Neural cell (in vitro differentiated cells): ENCODE measurements at regions not wholly inside any gene's neighbourhood (a gene's known extent, or its start where the extent isn't known, plus 50 kb on each side); places are given as distances from the start of the nearest gene placed in this dataset.
"Not testable (repeated sequence)": the region's sequence is repeated elsewhere in the genome, so short reads cannot be mapped to it uniquely, and the experiment has no call there.

Experiments used
- H2AFZ ChIP-seq: fragments of 200-600, 300-800 bp; sonication (generic), shearing (Covaris generic); 2 replicates; pipeline ENCODE4 v1.6.0; 2014; ENCODE audit warnings: low read depth, mild to moderate bottlenecking, antibody characterized with exemption, low read length, moderate library complexity
- H3F3A ChIP-seq: fragments of 200-600 bp; shearing (Covaris generic); 2 replicates; pipeline ENCODE4 v1.6.1; 2016; ENCODE audit warnings: mild to moderate bottlenecking, moderate library complexity, mixed read lengths, antibody characterized with exemption, low read length; ENCODE audit not compliant: insufficient read depth, poor library complexity, severe bottlenecking
- H3K27ac ChIP-seq: fragments of 200-600, 300-800 bp; sonication (generic), shearing (Covaris generic); 2 replicates; pipeline ENCODE4 v1.5.1; 2014; ENCODE audit warnings: mild to moderate bottlenecking, low read length, moderate library complexity
- H3K27me3 ChIP-seq: fragments of 300-800, 200-600 bp; sonication (generic), shearing (Covaris generic); 2 replicates; pipeline ENCODE4 v1.6.0; 2014; ENCODE audit warnings: mild to moderate bottlenecking, low read depth, low read length, moderate library complexity; ENCODE audit not compliant: insufficient read depth
- H3K36me3 ChIP-seq: fragments of 300-800, 200-600 bp; sonication (generic), shearing (Covaris generic); 2 replicates; pipeline ENCODE4 v1.5.1; 2014; ENCODE audit warnings: mild to moderate bottlenecking, antibody characterized with exemption, low read length, moderate library complexity; ENCODE audit not compliant: insufficient read depth
- H3K4me2 ChIP-seq: fragments of 300-800, 200-600 bp; sonication (generic), shearing (Covaris generic); 2 replicates; pipeline ENCODE4 v1.6.0; 2014; ENCODE audit warnings: mild to moderate bottlenecking, low read length
- H3K4me3 ChIP-seq: fragments of 300-800, 200-600 bp; sonication (generic), shearing (Covaris generic); 2 replicates; pipeline ENCODE4 v1.5.1; 2014; ENCODE audit warnings: mild to moderate bottlenecking, low read length, moderate library complexity
- H3K79me2 ChIP-seq: fragments of 200-600 bp; shearing (Covaris generic); replicated peaks from 2 replicates; pipeline ENCODE4 v1.6.0; 2014; ENCODE audit warnings: mild to moderate bottlenecking, low read length, moderate library complexity; ENCODE audit not compliant: insufficient read depth
- H3K9ac ChIP-seq: fragments of 300-800, 200-600 bp; sonication (generic), shearing (Covaris generic); 2 replicates; pipeline ENCODE4 v1.6.1; 2016; ENCODE audit warnings: mild to moderate bottlenecking, low read length, mixed read lengths
- H3K9me2 ChIP-seq: fragments of 200-600 bp; shearing (Covaris generic); 2 replicates; pipeline ENCODE4 v1.6.1; 2016; ENCODE audit warnings: mild to moderate bottlenecking, low read length, mixed read lengths; ENCODE audit not compliant: insufficient read depth
- H3K9me3 ChIP-seq: fragments of 200-600, 300-800 bp; sonication (generic), shearing (Covaris generic); 2 replicates; pipeline ENCODE4 v1.6.1; 2016; ENCODE audit warnings: mild to moderate bottlenecking, mixed run types, low read length, moderate library complexity, mixed read lengths
- H4K20me1 ChIP-seq: fragments of 200-600 bp; shearing (Covaris generic); 2 replicates; pipeline ENCODE4 v1.6.1; 2016; ENCODE audit warnings: mild to moderate bottlenecking, mixed run types; ENCODE audit not compliant: insufficient read depth
- EP300 ChIP-seq: fragments of 450-650 bp; conservative IDR thresholded peaks from 2 replicates; pipeline ENCODE4 v1.6.1; 2014; ENCODE audit warnings: antibody characterized with exemption, mild to moderate bottlenecking, moderate library complexity; ENCODE audit not compliant: poor library complexity, severe bottlenecking
- EZH2 ChIP-seq: fragments of 200-600, 300-800 bp; shearing (Covaris generic), sonication (generic); IDR thresholded peaks from 2 replicates; pipeline ENCODE4 v1.6.1; 2014; ENCODE audit warnings: antibody characterized with exemption, low read length, borderline replicate concordance, mild to moderate bottlenecking; ENCODE audit not compliant: insufficient read depth, poor library complexity, severe bottlenecking
- MXI1 ChIP-seq: fragments of 450-650 bp; conservative IDR thresholded peaks from 2 replicates; pipeline ENCODE4 v1.6.1; 2014; ENCODE audit warnings: antibody characterized with exemption, mild to moderate bottlenecking; ENCODE audit not compliant: poor library complexity, severe bottlenecking
- POLR2AphosphoS5 ChIP-seq: IDR thresholded peaks from 2 replicates; pipeline ENCODE4 v1.6.1; 2012
- RAD21 ChIP-seq: fragments of 450-650 bp; conservative IDR thresholded peaks from 2 replicates; pipeline ENCODE4 v1.6.1; 2014; ENCODE audit warnings: antibody characterized with exemption, mild to moderate bottlenecking, moderate library complexity
- SMC3 ChIP-seq: fragments of 450-650 bp; conservative IDR thresholded peaks from 2 replicates; pipeline ENCODE4 v1.6.1; 2014; ENCODE audit warnings: antibody characterized with exemption, mild to moderate bottlenecking, moderate library complexity; ENCODE audit not compliant: poor library complexity
- TF ChIP-seq, protein P1 (sequence below): IDR thresholded peaks from 2 replicates; pipeline ENCODE4 v1.6.1; 2012; ENCODE audit warnings: borderline replicate concordance
- TF ChIP-seq, protein P2 (sequence below): fragments of 450-650 bp; IDR thresholded peaks from 2 replicates; pipeline ENCODE4 v1.5.1; 2014; ENCODE audit warnings: antibody characterized with exemption, mild to moderate bottlenecking, moderate library complexity; ENCODE audit not compliant: poor library complexity, severe bottlenecking

DNA sequence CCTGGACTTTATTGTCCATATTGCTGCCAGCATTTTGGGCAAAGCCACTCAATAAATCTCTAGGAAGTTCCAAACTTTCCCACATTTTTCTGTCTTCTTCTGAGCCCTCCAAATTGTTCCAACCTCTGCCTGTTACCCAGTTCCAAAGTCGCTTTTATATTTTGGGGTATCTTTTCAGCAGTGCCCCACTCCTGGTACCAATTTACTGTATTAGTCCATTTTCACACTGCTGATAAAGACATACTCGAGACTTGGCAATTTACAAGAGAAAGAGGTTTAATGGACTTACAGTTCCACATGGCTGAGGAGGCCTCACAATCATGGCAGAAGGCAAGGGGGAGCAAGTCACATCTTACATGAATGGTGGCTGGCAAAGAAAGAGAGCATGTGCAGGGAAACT lies 53.4 kb downstream of the AHSP start:
- H3K4me2 ChIP-seq, H3K36me3 ChIP-seq, H3K9me3 ChIP-seq, H3F3A ChIP-seq, H3K27ac ChIP-seq, H3K27me3 ChIP-seq, H3K9ac ChIP-seq, H3K79me2 ChIP-seq, H3K4me3 ChIP-seq, H2AFZ ChIP-seq, H4K20me1 ChIP-seq, H3K9me2 ChIP-seq: not testable (repeated sequence)

DNA sequence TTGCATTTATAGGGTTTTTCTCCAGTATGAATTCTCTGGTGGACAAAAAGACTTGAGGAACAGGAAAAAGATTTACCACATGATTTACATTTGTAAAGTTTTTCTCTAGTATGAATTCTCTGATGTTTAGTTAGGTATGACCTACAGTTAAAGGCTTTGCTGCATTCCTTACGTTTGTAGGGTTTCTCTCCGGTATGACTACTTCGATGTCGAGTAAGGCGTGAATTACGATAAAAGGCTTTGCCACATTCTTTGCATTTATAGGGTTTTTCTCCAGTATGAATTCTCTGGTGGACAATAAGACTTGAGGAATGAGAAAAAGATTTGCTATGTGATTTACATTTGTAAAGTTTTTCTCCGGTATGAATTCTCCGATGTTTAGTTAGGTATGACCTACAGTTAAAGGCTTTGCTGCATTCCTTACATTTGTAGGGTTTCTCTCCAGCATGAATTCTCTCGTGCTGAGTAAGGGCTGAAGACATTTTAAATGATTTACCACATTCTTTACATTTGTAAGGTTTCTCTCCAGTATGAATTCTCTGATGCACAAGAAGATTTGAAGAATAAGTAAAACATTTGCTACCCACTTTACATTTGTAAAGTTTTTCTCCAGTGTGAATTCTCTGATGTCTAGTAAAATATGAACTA lies 74.2 kb downstream of the AHSP start:
- H4K20me1 ChIP-seq, H3K79me2 ChIP-seq, H3K27ac ChIP-seq, H3K9me2 ChIP-seq, H3K27me3 ChIP-seq, H3K9ac ChIP-seq, H3K36me3 ChIP-seq, H3K4me3 ChIP-seq, H2AFZ ChIP-seq, H3F3A ChIP-seq, H3K4me2 ChIP-seq: not testable (repeated sequence)
- H3K9me3 ChIP-seq = peaks cover 13% of the 10 kb centered on the region

DNA sequence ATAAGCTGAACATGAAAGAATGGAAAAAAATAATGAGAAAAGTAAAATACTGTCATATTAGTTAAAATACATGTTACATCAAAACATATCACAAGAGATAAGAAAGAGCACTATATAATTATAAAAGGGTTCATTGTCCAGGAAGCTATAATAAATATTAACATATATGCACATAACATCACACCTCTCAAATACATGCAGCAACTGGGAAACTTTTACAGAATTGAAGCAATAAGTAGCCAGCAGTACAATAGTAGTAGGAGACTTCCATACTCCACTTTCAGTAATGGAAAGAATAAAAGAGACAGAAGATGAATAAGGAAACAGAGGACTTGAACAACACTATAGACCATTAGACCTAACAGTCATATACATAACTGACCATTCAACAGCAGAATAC lies 90.4 kb downstream of the AHSP start:
- no peaks in the 10 kb centered on the region for H3K9me2 ChIP-seq
- H3K9ac ChIP-seq = no peak overlapping the region
- H3F3A ChIP-seq = no peaks in the 10 kb centered on the region
- H3K27me3 ChIP-seq = no peaks in the 10 kb centered on the region
- H3K4me3 ChIP-seq = no peak overlapping the region
- H3K9me3 ChIP-seq = peaks cover 4% of the 10 kb centered on the region
- no peaks in the 10 kb centered on the region for H4K20me1 ChIP-seq
- H3K79me2 ChIP-seq = no peaks in the 10 kb centered on the region
- H3K27ac ChIP-seq = no peak overlapping the region
- no peak overlapping the region for H2AFZ ChIP-seq
- H3K36me3 ChIP-seq = no peaks in the 10 kb centered on the region
- H3K4me2 ChIP-seq = no peak overlapping the region
- no peak for TF ChIP-seq RAD21
- TF ChIP-seq, protein P1, sequence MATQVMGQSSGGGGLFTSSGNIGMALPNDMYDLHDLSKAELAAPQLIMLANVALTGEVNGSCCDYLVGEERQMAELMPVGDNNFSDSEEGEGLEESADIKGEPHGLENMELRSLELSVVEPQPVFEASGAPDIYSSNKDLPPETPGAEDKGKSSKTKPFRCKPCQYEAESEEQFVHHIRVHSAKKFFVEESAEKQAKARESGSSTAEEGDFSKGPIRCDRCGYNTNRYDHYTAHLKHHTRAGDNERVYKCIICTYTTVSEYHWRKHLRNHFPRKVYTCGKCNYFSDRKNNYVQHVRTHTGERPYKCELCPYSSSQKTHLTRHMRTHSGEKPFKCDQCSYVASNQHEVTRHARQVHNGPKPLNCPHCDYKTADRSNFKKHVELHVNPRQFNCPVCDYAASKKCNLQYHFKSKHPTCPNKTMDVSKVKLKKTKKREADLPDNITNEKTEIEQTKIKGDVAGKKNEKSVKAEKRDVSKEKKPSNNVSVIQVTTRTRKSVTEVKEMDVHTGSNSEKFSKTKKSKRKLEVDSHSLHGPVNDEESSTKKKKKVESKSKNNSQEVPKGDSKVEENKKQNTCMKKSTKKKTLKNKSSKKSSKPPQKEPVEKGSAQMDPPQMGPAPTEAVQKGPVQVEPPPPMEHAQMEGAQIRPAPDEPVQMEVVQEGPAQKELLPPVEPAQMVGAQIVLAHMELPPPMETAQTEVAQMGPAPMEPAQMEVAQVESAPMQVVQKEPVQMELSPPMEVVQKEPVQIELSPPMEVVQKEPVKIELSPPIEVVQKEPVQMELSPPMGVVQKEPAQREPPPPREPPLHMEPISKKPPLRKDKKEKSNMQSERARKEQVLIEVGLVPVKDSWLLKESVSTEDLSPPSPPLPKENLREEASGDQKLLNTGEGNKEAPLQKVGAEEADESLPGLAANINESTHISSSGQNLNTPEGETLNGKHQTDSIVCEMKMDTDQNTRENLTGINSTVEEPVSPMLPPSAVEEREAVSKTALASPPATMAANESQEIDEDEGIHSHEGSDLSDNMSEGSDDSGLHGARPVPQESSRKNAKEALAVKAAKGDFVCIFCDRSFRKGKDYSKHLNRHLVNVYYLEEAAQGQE = no peak
- TF ChIP-seq EZH2 = no peak
- no peak for TF ChIP-seq SMC3

DNA sequence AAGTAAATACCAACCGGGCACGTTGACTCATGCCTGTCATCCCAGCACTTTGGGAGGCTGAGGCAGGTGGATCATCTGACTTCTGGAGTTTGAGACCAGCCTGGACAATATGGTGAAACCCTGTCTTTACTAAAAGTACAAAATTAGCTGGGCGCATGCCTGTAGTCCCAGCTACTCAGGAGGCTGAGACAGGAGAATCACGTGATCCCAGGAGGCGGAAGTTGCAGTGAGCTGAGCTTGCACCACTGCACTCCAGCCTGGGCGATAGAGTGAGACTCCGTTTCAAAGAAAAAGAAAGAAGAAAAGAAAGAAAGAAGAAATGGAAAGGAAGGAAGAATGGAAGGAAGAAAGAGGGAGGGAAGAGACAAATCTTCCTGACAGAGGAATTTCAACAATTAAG lies 108.7 kb downstream of the AHSP start:
- Histone ChIP-seq H3K4me3 (no peak overlapping the region), H3K9ac (no peak overlapping the region), H3K9me3 (no peaks in the 10 kb centered on the region), H3K4me2 (no peak overlapping the region), H4K20me1 (no peaks in the 10 kb centered on the region), H3K27ac (no peak overlapping the region), H3K79me2 (no peaks in the 10 kb centered on the region), H3K27me3 (no peaks in the 10 kb centered on the region), H3F3A (no peaks in the 10 kb centered on the region), H2AFZ (no peak overlapping the region), H3K9me2 (no peaks in the 10 kb centered on the region), H3K36me3 (no peaks in the 10 kb centered on the region)
- TF ChIP-seq SMC3 (no peak), EP300 (no peak), POLR2AphosphoS5 (no peak), MXI1 (no peak), EZH2 (no peak)
- TF ChIP-seq, protein P1 = no peak
- TF ChIP-seq, protein P2, sequence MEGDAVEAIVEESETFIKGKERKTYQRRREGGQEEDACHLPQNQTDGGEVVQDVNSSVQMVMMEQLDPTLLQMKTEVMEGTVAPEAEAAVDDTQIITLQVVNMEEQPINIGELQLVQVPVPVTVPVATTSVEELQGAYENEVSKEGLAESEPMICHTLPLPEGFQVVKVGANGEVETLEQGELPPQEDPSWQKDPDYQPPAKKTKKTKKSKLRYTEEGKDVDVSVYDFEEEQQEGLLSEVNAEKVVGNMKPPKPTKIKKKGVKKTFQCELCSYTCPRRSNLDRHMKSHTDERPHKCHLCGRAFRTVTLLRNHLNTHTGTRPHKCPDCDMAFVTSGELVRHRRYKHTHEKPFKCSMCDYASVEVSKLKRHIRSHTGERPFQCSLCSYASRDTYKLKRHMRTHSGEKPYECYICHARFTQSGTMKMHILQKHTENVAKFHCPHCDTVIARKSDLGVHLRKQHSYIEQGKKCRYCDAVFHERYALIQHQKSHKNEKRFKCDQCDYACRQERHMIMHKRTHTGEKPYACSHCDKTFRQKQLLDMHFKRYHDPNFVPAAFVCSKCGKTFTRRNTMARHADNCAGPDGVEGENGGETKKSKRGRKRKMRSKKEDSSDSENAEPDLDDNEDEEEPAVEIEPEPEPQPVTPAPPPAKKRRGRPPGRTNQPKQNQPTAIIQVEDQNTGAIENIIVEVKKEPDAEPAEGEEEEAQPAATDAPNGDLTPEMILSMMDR = no peak
